ENCODE measurements at regions not wholly inside any gene's neighbourhood (a gene's known extent, or its start where the extent isn't known, plus 50 kb on each side); places are given as distances from the start of the nearest gene placed in this dataset.
"Not testable (repeated sequence)": the region's sequence is repeated elsewhere in the genome, so short reads cannot be mapped to it uniquely, and the experiment has no call there.

DNA sequence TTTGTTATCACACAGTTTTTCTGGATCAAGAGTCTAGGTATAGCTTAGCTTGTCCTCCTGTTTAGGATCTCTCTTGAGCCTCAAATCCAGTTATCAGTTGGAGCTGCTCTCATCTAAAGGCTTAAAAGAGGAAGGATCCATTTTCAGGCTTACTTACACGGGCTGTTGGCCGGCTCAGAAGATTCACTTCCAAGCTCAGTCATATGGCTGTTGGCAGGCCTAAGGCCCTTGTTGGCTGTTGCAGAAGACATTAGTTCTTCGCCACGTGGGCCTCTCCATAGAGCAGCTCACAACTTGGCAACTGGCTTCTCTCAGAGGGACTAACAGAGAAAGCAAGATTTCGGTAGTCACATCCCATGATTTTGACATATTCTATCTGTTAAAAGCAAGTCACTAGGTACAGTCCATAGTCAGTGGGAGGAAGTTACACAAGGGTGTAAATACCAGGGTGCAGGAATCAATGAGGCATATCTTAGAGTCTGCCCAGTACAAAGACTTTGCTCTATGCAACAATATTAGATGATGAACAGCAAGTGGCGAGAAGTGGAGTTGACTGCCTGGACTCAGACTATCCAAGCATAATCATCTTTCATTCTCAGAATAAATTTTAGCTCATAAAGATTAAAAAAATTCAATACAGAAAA, 280.1 kb upstream of the MBL2 start:
- in situ Hi-C loops (cut with HindIII; ENCODE audit: low sequenced_read_pairs), result no loop called here
- H3K4me3 ChIP-seq (ENCODE audit: low read depth, low read length), result no peak overlapping the region
- no peak for DNase-seq (ENCODE audit: low read depth)
- TF ChIP-seq, protein P1, sequence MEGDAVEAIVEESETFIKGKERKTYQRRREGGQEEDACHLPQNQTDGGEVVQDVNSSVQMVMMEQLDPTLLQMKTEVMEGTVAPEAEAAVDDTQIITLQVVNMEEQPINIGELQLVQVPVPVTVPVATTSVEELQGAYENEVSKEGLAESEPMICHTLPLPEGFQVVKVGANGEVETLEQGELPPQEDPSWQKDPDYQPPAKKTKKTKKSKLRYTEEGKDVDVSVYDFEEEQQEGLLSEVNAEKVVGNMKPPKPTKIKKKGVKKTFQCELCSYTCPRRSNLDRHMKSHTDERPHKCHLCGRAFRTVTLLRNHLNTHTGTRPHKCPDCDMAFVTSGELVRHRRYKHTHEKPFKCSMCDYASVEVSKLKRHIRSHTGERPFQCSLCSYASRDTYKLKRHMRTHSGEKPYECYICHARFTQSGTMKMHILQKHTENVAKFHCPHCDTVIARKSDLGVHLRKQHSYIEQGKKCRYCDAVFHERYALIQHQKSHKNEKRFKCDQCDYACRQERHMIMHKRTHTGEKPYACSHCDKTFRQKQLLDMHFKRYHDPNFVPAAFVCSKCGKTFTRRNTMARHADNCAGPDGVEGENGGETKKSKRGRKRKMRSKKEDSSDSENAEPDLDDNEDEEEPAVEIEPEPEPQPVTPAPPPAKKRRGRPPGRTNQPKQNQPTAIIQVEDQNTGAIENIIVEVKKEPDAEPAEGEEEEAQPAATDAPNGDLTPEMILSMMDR (IDR thresholded peaks at IDR 0.05; ENCODE audit: low read depth, low read length, missing control alignments), result no peak

DNA sequence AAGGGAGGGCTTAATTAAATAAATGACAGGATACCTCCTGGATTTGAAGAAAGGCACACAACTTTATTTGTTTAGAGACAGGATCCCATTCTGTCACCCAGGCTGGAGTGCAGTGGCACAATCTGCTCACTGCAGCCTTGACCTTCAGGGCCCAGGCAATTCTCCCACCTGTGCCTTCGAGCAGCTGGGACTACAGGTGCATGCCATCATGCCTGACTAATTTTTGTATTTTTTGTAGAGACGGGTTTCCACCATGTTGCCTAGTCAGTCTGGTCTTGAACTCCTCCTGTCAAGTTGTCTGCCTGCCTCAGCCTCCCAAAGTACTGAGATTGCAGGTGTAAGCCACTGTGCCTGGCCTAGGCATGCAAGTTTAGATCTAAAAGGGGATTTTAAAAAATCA, 272.7 kb upstream of the MBL2 start:
- TF ChIP-seq, protein P1 (IDR thresholded peaks at IDR 0.05; ENCODE audit: low read depth, low read length, missing control alignments), result no peak
- no peak overlapping the region for H3K4me3 ChIP-seq (ENCODE audit: low read depth, low read length)
- in situ Hi-C loops (cut with HindIII; ENCODE audit: low sequenced_read_pairs), result no loop called here
- no peak for DNase-seq (ENCODE audit: low read depth)

DNA sequence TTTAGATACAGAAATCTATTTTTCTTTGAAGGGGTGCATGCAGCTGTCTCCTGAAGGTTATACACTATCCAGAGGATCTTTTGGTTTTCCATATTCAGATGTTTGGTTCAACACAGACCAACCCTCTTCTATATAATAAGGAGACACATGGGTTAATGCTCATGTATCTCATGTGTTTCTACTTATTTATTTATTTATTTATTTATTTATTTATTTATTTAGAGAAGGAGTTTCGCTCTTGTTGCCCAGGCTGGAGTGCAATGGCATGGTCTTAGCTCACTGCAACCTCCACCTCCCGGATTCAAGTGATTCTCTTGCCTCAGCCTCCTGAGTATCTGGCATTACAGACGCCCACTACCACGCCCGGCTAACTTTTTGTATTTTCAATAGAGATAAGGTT, 263.2 kb upstream of the MBL2 start:
- in situ Hi-C loops (cut with HindIII; ENCODE audit: low sequenced_read_pairs); H3K4me3 ChIP-seq (ENCODE audit: low read depth, low read length); DNase-seq (ENCODE audit: low read depth): not testable (repeated sequence)

DNA sequence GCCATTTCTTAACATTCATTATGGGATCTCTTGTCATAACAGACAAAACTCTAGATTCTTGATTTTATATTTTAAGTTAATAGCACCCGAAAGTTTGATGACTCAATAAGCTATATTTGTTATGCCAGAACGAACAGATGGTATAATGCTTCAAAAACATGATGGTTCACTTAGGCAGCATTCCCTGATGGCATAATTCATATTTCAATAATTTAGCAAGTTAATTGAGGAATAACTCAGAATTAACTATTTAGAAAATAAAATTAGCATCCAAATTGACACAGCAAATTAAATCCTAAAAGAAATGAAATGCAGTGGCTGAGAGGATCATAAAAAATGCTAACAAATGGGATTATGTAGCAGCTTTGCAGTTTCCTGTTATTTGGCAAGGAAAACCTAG, 260.8 kb upstream of the MBL2 start:
- TF ChIP-seq, protein P1 (IDR thresholded peaks at IDR 0.05; ENCODE audit: low read depth, low read length, missing control alignments), result no peak
- DNase-seq (ENCODE audit: low read depth), result no peak
- in situ Hi-C loops (cut with HindIII; ENCODE audit: low sequenced_read_pairs), result no loop called here
- H3K4me3 ChIP-seq (ENCODE audit: low read depth, low read length), result no peak overlapping the region

DNA sequence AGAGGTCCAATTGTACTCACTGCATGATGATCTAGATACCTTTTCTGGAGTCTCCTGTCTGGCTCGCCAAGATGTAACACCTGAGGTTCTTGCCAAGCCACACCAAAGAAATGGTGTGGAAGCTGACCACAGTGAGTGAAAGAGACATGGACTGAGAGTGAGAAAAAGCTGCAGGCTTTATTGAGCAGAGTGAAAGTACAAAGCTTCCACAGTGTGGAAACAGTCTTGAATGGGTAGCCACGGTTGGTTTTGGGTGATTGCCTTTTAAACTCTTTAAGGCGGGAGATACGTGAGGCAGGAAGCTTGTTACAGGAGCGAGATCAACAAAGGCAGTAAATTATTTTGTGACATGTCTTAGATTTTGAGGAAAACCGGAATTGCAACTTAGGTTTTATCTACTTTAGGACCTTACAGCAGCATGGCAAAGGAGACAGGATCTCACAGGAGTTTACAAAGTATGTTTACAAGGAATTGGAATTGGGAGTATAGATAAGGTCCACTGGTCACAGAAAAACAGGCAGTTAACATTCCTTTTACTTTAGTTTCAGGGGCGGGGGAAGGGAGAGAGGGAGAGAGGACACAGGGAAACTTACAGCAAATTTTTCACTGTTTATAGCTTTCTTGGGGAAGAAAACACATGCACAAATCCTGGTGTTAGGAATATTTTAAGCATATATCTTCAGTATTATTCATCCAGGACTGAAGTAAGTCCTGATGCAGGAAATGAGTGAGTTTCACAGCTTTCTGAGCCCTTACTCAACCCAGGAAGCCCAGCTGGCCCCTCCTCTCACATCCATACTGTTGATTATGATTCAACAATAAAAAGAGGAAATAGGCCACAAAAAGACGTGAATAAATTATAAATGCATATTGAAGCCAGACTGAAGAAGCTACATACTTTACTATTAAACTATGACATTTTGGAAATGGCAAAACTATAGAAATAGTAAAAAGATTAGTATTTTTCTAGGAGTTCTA, 257.6 kb upstream of the MBL2 start:
- DNase-seq (ENCODE audit: low read depth); in situ Hi-C loops (cut with HindIII; ENCODE audit: low sequenced_read_pairs): not testable (repeated sequence)

DNA sequence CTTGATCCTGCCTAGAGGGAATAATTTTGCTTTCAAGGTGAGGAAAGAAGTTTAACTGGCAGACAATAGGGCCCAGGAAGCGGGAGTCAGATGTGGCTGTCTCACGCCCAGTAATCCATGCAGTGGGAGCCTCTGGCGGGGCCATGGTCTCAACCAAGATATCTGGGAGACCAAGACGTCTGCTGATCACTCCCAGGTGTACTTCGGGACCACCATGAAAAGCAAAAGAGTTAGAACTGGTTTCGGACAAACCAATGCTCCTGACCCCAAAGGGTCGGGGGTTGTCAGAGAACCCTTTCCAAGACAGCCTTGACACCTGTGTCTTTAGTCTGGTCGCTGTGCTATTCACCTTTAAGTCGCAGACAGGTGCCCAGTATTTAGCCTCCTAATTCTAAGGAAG, 256.9 kb upstream of the MBL2 start:
- TF ChIP-seq, protein P1 (IDR thresholded peaks at IDR 0.05; ENCODE audit: low read depth, low read length, missing control alignments), result no peak
- in situ Hi-C loops (cut with HindIII; ENCODE audit: low sequenced_read_pairs), result no loop called here
- no peak overlapping the region for H3K4me3 ChIP-seq (ENCODE audit: low read depth, low read length)
- DNase-seq (ENCODE audit: low read depth), result no peak

More for the DNA sequence above, 257.6 kb upstream of the MBL2 start:
- H3K4me3 ChIP-seq (ENCODE audit: low read depth, low read length), result not testable (repeated sequence)

DNA sequence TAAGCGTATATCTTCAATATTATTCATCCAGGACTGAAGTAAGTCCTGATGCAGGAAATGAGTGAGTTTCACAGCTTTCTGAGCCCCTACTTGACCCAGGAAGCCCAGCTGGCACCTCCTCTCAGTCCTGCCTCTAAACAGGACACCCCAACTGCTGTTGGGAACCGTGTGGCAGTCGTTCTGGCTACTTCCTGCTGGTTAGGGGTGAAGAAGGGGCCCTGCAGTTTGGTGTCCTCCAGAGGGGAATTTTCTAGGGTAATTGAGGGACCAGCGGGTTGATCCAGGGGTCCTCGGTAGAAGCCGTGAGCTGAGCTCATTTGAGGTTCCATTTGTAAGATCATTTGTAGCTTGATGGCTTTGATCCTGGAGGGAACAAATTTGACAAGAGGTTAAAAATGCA, 253.2 kb upstream of the MBL2 start:
- in situ Hi-C loops (cut with HindIII; ENCODE audit: low sequenced_read_pairs); DNase-seq (ENCODE audit: low read depth); H3K4me3 ChIP-seq (ENCODE audit: low read depth, low read length): not testable (repeated sequence)

DNA sequence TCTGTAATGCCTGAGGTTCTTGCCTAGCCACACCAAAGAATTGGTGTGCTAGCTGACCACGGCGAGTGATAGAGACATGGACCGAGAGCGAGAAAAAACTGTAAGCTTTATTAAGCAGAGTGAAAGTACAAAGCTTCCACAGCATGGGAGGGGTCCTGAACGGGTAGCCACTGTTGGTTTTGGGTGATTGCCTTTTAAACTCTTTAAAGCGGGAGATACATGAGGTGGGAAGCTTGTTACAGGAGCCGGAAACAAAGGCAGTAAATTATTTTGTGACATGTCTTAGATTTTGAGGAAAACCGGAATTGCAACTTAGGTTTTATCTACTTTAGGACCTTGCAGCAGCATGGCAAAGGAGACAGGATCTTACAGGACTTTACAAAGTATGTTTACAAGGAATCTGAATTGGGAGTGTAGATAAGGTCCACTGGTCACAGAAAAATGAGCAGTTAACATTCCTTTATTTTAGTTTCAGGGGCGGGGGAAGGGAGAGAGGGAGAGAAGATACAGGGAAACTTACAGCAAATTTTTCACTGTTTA, 252.7 kb upstream of the MBL2 start:
- in situ Hi-C loops (cut with HindIII; ENCODE audit: low sequenced_read_pairs), result no loop called here
- peak overlapping the region; percentile 7 for H3K4me3 ChIP-seq (ENCODE audit: low read depth, low read length)
- TF ChIP-seq, protein P1 (IDR thresholded peaks at IDR 0.05; ENCODE audit: low read depth, low read length, missing control alignments), result no peak
- DNase-seq (ENCODE audit: low read depth), result no peak

All from astrocyte of the cerebellum (primary cell).